22Rv1 (cell line): ENCODE measurements at regions not wholly inside any gene's neighbourhood (a gene's known extent, or its start where the extent isn't known, plus 50 kb on each side); places are given as distances from the start of the nearest gene placed in this dataset.

Experiments used
- H3K27ac ChIP-seq: fragments of 450-650 bp; 2 replicates; pipeline ENCODE4 v1.5.1; 2017
- CTCF ChIP-seq: fragments of 450-650 bp; IDR thresholded peaks from 2 replicates; pipeline ENCODE4 v1.5.1; 2017; ENCODE audit warnings: mild to moderate bottlenecking
- ZFX ChIP-seq: fragments of 450-650 bp; IDR thresholded peaks from 2 replicates; pipeline ENCODE4 v1.6.1; 2017; ENCODE audit warnings: antibody characterized with exemption, borderline replicate concordance

GRCh38 chr19:30783936-30784335 lies 411.8 kb downstream of the ZNF536 start:
- TF ChIP-seq CTCF: no peak
- no peak for TF ChIP-seq ZFX
- no peak overlapping the region for H3K27ac ChIP-seq

GRCh38 chr19:30783212-30783611 lies 411.0 kb downstream of the ZNF536 start:
- no peak overlapping the region for H3K27ac ChIP-seq
- TF ChIP-seq CTCF: no peak

- H3K27ac ChIP-seq: no peak overlapping the region
Observed at GRCh38 chr19:30781519-30781918, 409.3 kb downstream of the ZNF536 start.

GRCh38 chr19:30781047-30781446 lies 408.9 kb downstream of the ZNF536 start:
- TF ChIP-seq CTCF (no peak), ZFX (no peak)
- H3K27ac ChIP-seq: no peak overlapping the region

More at GRCh38 chr19:30781519-30781918, 409.3 kb downstream of the ZNF536 start:
- TF ChIP-seq ZFX (no peak), CTCF (no peak)

DNA sequence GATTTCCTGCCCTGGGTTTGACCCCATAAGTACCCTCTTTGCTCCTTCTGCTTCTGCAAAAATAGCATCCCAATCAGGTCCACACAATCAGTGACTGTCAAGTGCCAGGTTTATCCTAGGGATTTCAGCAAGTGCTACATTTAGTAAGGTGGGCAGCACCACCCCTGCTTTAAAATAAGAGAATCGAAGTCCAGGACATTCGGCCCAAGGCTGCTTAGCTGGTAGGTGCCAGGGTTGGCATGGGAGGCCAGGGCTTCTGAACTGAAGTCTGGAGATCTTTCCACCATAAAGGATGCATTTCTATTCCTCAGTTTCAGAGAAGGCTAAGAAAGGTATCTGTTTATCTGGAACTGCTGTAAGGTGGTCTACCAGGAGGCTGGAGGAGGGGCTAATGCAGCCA lies 408.3 kb downstream of the ZNF536 start:
- H3K27ac ChIP-seq: no peak overlapping the region
- no peak for TF ChIP-seq CTCF
- no peak for TF ChIP-seq ZFX

DNA sequence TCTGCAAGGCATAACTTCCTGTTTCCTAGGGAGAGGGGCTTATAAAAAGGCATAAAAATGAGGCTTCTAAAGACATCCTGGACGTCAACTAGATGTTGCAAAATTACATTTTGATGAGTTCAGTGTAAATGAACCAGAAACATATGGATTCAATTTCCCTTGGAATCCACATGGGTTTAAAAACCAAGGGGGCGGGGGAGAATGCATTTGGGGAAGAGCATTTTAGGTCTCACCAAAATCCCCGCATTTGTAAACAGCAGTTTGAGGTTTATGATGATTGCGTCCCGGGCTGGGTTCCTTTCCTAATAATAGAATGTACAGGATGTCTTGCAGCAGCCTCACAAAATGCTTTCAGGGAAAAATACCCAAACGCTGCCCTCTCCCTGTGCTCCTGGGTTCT lies 407.8 kb downstream of the ZNF536 start:
- TF ChIP-seq CTCF (no peak), ZFX (no peak)
- H3K27ac ChIP-seq: no peak overlapping the region

DNA sequence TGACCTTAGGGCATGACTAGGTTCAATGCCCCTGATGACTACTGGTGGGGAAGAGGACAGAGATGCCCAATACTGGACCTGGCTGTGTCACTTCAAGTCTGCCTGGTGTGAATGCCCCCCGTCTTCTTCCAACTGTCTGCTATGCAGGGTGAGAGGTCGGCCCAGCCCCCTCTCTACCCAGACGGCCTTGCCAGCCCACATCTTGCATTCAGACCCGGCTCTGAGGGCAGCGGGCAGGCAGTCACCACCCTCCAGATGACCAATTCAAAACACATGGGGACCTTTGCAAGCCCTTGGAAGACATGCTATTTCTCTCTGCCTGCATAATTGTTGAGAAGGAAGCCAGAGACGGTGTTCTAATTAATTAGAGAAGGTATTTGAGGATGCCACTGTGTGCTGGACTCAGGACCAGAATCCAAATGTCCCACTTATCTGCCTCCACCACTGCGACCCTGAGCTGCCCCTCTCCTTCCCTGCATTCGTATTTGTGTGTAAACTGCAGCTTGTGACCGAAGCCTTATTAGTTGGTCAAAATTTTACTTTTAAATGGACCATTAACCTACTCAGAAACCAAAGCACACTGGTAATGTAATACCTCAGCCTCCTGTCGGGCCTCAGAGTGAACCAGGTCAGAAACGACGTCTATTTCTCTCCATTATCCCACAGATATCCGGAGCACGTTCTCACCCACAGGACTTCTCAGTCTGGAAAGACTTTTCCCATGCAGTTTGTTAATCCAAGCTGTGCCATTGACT lies 407.0 kb downstream of the ZNF536 start:
- H3K27ac ChIP-seq: no peak overlapping the region
- TF ChIP-seq ZFX (no peak), CTCF (no peak)
